Activated CD8-positive, alpha-beta T cell treated with anti-CD3 and anti-CD28 coated beads, Interleukin-2, amount 10 ng/mL, durations not matched to agents 7 days and 5 days (primary cell): ENCODE measurements at regions not wholly inside any gene's neighbourhood (a gene's known extent, or its start where the extent isn't known, plus 50 kb on each side); places are given as distances from the start of the nearest gene placed in this dataset. TPM values are rescaled to one million over a fixed set of nuclear protein-coding genes. Genes with fewer than 3 reads are reported as not detected.

Experiments used
- ATAC-seq: fragments of 150-1000 bp; cut with Tn5 transposase; one replicate; pipeline ENCODE4 v1.10.0; 2021; ENCODE audit warnings: moderate library complexity
- CTCF ChIA-PET: fragments of 350-600 bp; sonication (Branson Sonifier 250); formaldehyde crosslinking; loops from one replicate; lab custom pipeline; 2021; ENCODE audit warnings: antibody characterized with exemption; lab: Charles Lee
- POLR2A ChIA-PET: fragments of 350-600 bp; sonication (Branson Sonifier 250); formaldehyde crosslinking; loops from one replicate; lab custom pipeline; 2021; ENCODE audit warnings: antibody characterized with exemption; lab: Charles Lee
- DNase-seq: peaks from one replicate; pipeline ENCODE4 v3.0.0-alpha.2; 2020
- H3K27ac Mint-ChIP-seq: one replicate; pipeline ENCODE4 v1.8.0; 2021; ENCODE audit warnings: mild to moderate bottlenecking, mixed read lengths
- H3K27me3 Mint-ChIP-seq: one replicate; pipeline ENCODE4 v1.8.0; 2021; ENCODE audit warnings: low read depth, mixed read lengths
- H3K36me3 Mint-ChIP-seq: one replicate; pipeline ENCODE4 v1.8.0; 2021; ENCODE audit warnings: low read depth, mixed read lengths
- H3K4me1 Mint-ChIP-seq: one replicate; pipeline ENCODE4 v1.8.0; 2021; ENCODE audit warnings: low read depth, mixed read lengths
- H3K4me3 Mint-ChIP-seq: one replicate; pipeline ENCODE4 v1.8.0; 2021; ENCODE audit warnings: mild to moderate bottlenecking, mixed read lengths
- H3K9me3 Mint-ChIP-seq: one replicate; pipeline ENCODE4 v1.8.0; 2022; ENCODE audit warnings: mixed read lengths; ENCODE audit not compliant: insufficient read depth
- microRNA-seq: library from miRNA; unstranded; fragments of <30 nt; microRNA quantifications from one replicate; pipeline ENCODE4 v1.2.0, GENCODE V29; 2022

GRCh38 chr1:168372307-168372706 lies 91.6 kb downstream of the TBX19 start:
- DNase-seq (no peak), ATAC-seq (no peak)
- no peaks in the 10 kb centered on the region for H3K36me3 Mint-ChIP-seq
- H3K9me3 Mint-ChIP-seq: no peaks in the 10 kb centered on the region
- CTCF ChIA-PET: interaction anchor here (1.7 to 11.9 kb wide), 4 partner anchors 9 to 227 kb away, joined by 3 to 280 read pairs (median 8); no protein-coding TSS in a partner anchor
- H3K4me1 Mint-ChIP-seq: no peaks in the 10 kb centered on the region
- H3K27ac Mint-ChIP-seq: no peak overlapping the region
- H3K4me3 Mint-ChIP-seq: no peak overlapping the region
- H3K27me3 Mint-ChIP-seq: peaks cover 14% of the 10 kb centered on the region
- POLR2A ChIA-PET: no interaction called here

GRCh38 chr1:168371477-168371876 lies 90.8 kb downstream of the TBX19 start:
- POLR2A ChIA-PET: no interaction called here
- H3K36me3 Mint-ChIP-seq: no peaks in the 10 kb centered on the region
- ATAC-seq (no peak), DNase-seq (no peak)
- H3K27me3 Mint-ChIP-seq: peaks cover 15% of the 10 kb centered on the region
- H3K9me3 Mint-ChIP-seq: no peaks in the 10 kb centered on the region
- no peak overlapping the region for H3K27ac Mint-ChIP-seq
- no peak overlapping the region for H3K4me3 Mint-ChIP-seq
- CTCF ChIA-PET: interaction anchor here (1.8 to 11.9 kb wide), 3 partner anchors 9 to 226 kb away, joined by 3 to 280 read pairs (median 10); no protein-coding TSS in a partner anchor
- no peaks in the 10 kb centered on the region for H3K4me1 Mint-ChIP-seq

- no peaks in the 10 kb centered on the region for H3K9me3 Mint-ChIP-seq
- DNase-seq (no peak), ATAC-seq (no peak)
- H3K36me3 Mint-ChIP-seq: no peaks in the 10 kb centered on the region
- no peak overlapping the region for H3K4me3 Mint-ChIP-seq
- no peak overlapping the region for H3K27ac Mint-ChIP-seq
- CTCF ChIA-PET: interaction anchor here (1.8 to 11.9 kb wide), 3 partner anchors 8 to 225 kb away, joined by 3 to 280 read pairs (median 10); no protein-coding TSS in a partner anchor
- POLR2A ChIA-PET: no interaction called here
- H3K27me3 Mint-ChIP-seq: peaks cover 15% of the 10 kb centered on the region
- H3K4me1 Mint-ChIP-seq: no peaks in the 10 kb centered on the region
Observed at GRCh38 chr1:168370586-168370985, 89.9 kb downstream of the TBX19 start.

- POLR2A ChIA-PET: no interaction called here
- Mint-ChIP-seq H3K27me3 (peaks cover 15% of the 10 kb centered on the region), H3K9me3 (no peaks in the 10 kb centered on the region), H3K27ac (no peak overlapping the region), H3K4me3 (no peak overlapping the region), H3K36me3 (no peaks in the 10 kb centered on the region), H3K4me1 (no peaks in the 10 kb centered on the region)
- ATAC-seq (no peak), DNase-seq (no peak)
- CTCF ChIA-PET: interaction anchor here (1.2 to 11.9 kb wide), 3 partner anchors 10 to 69 kb away, joined by 3 to 280 read pairs (median 7); no protein-coding TSS in a partner anchor
Observed at GRCh38 chr1:168369655-168370054, 89.0 kb downstream of the TBX19 start.

- Mint-ChIP-seq H3K9me3 (no peaks in the 10 kb centered on the region), H3K27me3 (peaks cover 15% of the 10 kb centered on the region), H3K4me3 (no peak overlapping the region), H3K27ac (no peak overlapping the region), H3K4me1 (peaks cover 5% of the 10 kb centered on the region), H3K36me3 (no peaks in the 10 kb centered on the region)
- ChIA-PET CTCF (interaction anchor here (2.1 to 11.9 kb wide), 2 partner anchors 27 to 71 kb away, joined by 7 to 280 read pairs; no protein-coding TSS in a partner anchor), POLR2A (no interaction called here)
- DNase-seq: no peak
- no peak for ATAC-seq
Observed at GRCh38 chr1:168368131-168368530, 87.5 kb downstream of the TBX19 start.

GRCh38 chr1:168365719-168366479 lies 85.2 kb downstream of the TBX19 start:
- CTCF ChIA-PET: interaction anchor here (0.7 to 11.9 kb wide), 8 partner anchors 7 to 131 kb away, joined by 3 to 280 read pairs (median 4); no protein-coding TSS in a partner anchor
- POLR2A ChIA-PET: interaction anchor here (1.0 kb wide), 1 partner anchor 23 kb away, joined by 3 read pairs; no protein-coding TSS in a partner anchor
- DNase-seq (no peak), ATAC-seq (no peak)
- Mint-ChIP-seq H3K27me3 (peaks cover 15% of the 10 kb centered on the region), H3K4me3 (no peak overlapping the region), H3K27ac (no peak overlapping the region), H3K36me3 (peaks cover 2% of the 10 kb centered on the region), H3K4me1 (peaks cover 27% of the 10 kb centered on the region), H3K9me3 (no peaks in the 10 kb centered on the region)

Small RNAs in the stretch of these regions (microRNA-seq; reads per million reads assigned to microRNA genes)
- gene MIR557: not detected
